DND-41 (cell line): ENCODE measurements at regions not wholly inside any gene's neighbourhood (a gene's known extent, or its start where the extent isn't known, plus 50 kb on each side); places are given as distances from the start of the nearest gene placed in this dataset.

Experiments used
- EZH2 ChIP-seq: IDR thresholded peaks from 3 replicates; pipeline ENCODE4 v1.6.1; 2012; ENCODE audit warnings: borderline replicate concordance, low read depth, mild to moderate bottlenecking, moderate library complexity, low read length, inconsistent platforms; ENCODE audit not compliant: severe bottlenecking
- TF ChIP-seq, protein P1 (sequence below): IDR thresholded peaks from 2 replicates; pipeline ENCODE4 v1.5.1; 2012; ENCODE audit warnings: borderline replicate concordance, low read length, moderate library complexity, mild to moderate bottlenecking; ENCODE audit not compliant: poor library complexity, severe bottlenecking; ENCODE audit errors: extremely low read depth

- TF ChIP-seq, protein P1, sequence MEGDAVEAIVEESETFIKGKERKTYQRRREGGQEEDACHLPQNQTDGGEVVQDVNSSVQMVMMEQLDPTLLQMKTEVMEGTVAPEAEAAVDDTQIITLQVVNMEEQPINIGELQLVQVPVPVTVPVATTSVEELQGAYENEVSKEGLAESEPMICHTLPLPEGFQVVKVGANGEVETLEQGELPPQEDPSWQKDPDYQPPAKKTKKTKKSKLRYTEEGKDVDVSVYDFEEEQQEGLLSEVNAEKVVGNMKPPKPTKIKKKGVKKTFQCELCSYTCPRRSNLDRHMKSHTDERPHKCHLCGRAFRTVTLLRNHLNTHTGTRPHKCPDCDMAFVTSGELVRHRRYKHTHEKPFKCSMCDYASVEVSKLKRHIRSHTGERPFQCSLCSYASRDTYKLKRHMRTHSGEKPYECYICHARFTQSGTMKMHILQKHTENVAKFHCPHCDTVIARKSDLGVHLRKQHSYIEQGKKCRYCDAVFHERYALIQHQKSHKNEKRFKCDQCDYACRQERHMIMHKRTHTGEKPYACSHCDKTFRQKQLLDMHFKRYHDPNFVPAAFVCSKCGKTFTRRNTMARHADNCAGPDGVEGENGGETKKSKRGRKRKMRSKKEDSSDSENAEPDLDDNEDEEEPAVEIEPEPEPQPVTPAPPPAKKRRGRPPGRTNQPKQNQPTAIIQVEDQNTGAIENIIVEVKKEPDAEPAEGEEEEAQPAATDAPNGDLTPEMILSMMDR = no peak
- TF ChIP-seq EZH2 = no peak
Observed at GRCh38 chr1:239765163-239765562, 326.5 kb upstream of the FMN2 start.
